Body of pancreas (tissue), 4 donors: ENCODE measurements at regions not wholly inside any gene's neighbourhood (a gene's known extent, or its start where the extent isn't known, plus 50 kb on each side); places are given as distances from the start of the nearest gene placed in this dataset.

Source experiments
- CTCF ChIP-seq, 7 experiments: fragments of 450-650 bp in 4 of 7; fragments of 200-600 bp in 3 of 7; sonication (generic) in 3 of 7; IDR thresholded peaks; one replicate each; pipeline ENCODE4 v1.5.1; 2016 to 2019; ENCODE audit warnings: antibody characterized with exemption in 7 of 7
- POLR2A ChIP-seq, 3 donors: fragments of 450-650 bp; IDR thresholded peaks; one replicate each; pipeline ENCODE4 v1.6.1; 2016; ENCODE audit warnings: antibody characterized with exemption in 3 of 3, mild to moderate bottlenecking in 2 of 3

DNA sequence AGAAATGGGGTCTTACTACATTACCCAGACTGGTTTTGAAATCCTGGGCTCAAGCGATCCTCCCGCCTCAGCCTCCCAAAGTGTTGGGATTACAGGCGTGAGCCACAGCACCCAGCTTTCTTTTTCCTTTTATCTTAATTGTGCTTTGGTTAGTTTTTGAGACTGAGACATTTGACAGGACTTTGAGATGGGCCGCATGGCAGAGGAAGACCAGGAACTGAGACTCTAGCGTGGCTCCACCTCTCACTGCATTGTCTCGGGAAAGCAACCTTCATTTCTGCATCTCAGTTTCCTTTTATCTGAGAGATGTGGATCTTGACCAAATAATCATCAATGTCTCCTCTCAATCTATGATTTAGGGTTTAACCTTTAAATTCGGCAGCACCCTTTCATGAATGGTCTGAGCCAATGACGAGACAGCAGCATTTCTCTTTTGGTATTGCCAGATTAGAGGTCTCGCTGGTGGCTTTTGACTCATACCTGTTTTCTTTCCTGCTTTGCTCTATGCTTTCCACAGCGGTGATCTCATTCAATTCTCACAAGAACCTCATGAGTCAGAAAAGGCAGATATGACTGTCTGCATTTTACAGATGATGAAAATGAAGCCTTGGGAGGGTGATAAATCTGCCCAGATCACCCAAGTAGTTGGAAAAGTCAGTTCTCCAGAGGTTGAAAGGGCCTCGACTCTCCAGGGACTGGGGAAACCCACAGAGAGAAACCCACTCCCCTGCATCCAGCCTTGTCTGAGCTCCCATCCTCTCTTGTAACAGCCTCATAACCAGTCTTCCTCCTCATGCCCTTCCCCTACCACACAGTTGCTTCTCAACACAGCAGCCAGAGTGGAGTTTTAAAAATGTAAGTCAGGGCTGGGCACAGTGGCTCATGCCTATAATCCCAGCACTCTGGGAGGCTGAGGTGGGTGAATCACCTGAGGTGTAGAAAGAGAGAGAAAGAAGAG is 84.8 kb upstream of the FOXB1 start:
- no peak for TF ChIP-seq CTCF (IDR thresholded peaks at IDR 0.05)
- TF ChIP-seq POLR2A (IDR thresholded peaks at IDR 0.05) = no peak
